ENCODE measurements at regions not wholly inside any gene's neighbourhood (a gene's known extent, or its start where the extent isn't known, plus 50 kb on each side); places are given as distances from the start of the nearest gene placed in this dataset.

GRCh38 chr6:98016565-98016964 is 733.5 kb upstream of the MMS22L start:
- CTCF ChIA-PET: no interaction called here

DNA sequence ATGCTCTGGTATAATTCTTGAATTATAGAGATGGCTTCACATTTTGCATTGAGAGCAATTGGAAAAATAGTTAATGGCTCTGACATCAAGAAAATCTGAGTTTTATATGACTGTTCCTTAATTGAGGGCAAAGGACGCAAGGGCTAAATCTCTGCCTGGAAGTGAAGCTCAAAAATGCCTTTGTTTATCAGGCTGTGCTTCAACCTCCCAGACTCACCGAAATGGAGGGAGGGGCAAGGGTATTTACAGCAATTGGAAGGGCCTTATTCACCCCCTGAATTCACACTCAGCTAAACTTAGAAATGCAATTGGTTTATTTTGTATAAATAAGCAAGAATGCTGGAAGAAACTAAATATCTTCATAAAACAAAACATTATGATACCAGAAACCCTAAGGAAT is 737.2 kb upstream of the MMS22L start:
- no peaks in the 10 kb centered on the region for H3K4me1 ChIP-seq (ENCODE audit: control insufficient read depth in 2 of 2, insufficient read depth in 2 of 2, low read length in 2 of 2)
- no peaks in the 10 kb centered on the region for H4K20me1 ChIP-seq (ENCODE audit: control insufficient read depth, insufficient read depth, low read length, poor library complexity, severe bottlenecking)
- no peak overlapping the region for H3K27ac Mint-ChIP-seq
- no peak overlapping the region for H3K9ac ChIP-seq (ENCODE audit: low read length)
- no CpG with 5 or more reads among the region's 2 CpGs for WGBS (ENCODE audit: insufficient coverage)
- no peak overlapping the region for H3K4me2 ChIP-seq (replicated peaks; ENCODE audit: low read depth, low read length, poor library complexity, severe bottlenecking)
- DNase-seq (no peak), ATAC-seq (ENCODE audit: low read depth) (no peak)
- no peak overlapping the region for H3K4me3 ChIP-seq (ENCODE audit: control extremely low read depth in 1 of 5, extremely low read depth in 1 of 5, insufficient read depth in 1 of 5, low read depth in 2 of 5, low read length in 4 of 5)
- H3K9me3 Mint-ChIP-seq (ENCODE audit: insufficient read depth): no peaks in the 10 kb centered on the region
- intact Hi-C loops (cut with micrococcal nuclease): no loop called here
- H3K36me3 ChIP-seq (replicated peaks in 1 of 2; ENCODE audit: control extremely low read depth in 1 of 2, control insufficient read depth in 1 of 2, extremely low read depth in 1 of 2, insufficient read depth in 2 of 2, low read length in 1 of 2): no peaks in the 10 kb centered on the region
- H3K27ac ChIP-seq (ENCODE audit: low read length in 2 of 2): no peak overlapping the region
- TF ChIP-seq EZH2 (IDR thresholded peaks at IDR 0.05; ENCODE audit: borderline replicate concordance, insufficient read depth, low read depth, low read length, poor library complexity, severe bottlenecking): no peak
- TF ChIP-seq CTCF (IDR thresholded peaks at IDR 0.05): no peak
- H3K27me3 ChIP-seq (replicated peaks in 1 of 4; ENCODE audit: control extremely low read depth in 1 of 4, control insufficient read depth in 3 of 4, insufficient read depth in 4 of 4, low read length in 3 of 4): no peaks in the 10 kb centered on the region
- CTCF ChIA-PET: no interaction called here
- no peak overlapping the region for H3K4me3 Mint-ChIP-seq
- no peak overlapping the region for H2AFZ ChIP-seq (ENCODE audit: insufficient read depth, low read depth, low read length, poor library complexity, severe bottlenecking)
- no peaks in the 10 kb centered on the region for H3K9me3 ChIP-seq (ENCODE audit: control extremely low read depth in 1 of 3, control insufficient read depth in 2 of 3, insufficient read depth in 1 of 3, low read length in 2 of 3)
- POLR2A ChIA-PET: no interaction called here
- H3K79me2 ChIP-seq (ENCODE audit: control insufficient read depth, insufficient read depth, low read length): no peaks in the 10 kb centered on the region
- H3K4me1 Mint-ChIP-seq: no peaks in the 10 kb centered on the region
- H3K27me3 Mint-ChIP-seq: no peaks in the 10 kb centered on the region

More at GRCh38 chr6:98016565-98016964, 733.5 kb upstream of the MMS22L start:
- Histone ChIP-seq H3K9me3 (ENCODE audit: control extremely low read depth in 1 of 3, control insufficient read depth in 2 of 3, insufficient read depth in 1 of 3, low read length in 2 of 3) (no peaks in the 10 kb centered on the region), H3K9ac (ENCODE audit: low read length) (no peak overlapping the region), H3K36me3 (replicated peaks in 1 of 2; ENCODE audit: control extremely low read depth in 1 of 2, control insufficient read depth in 1 of 2, extremely low read depth in 1 of 2, insufficient read depth in 2 of 2, low read length in 1 of 2) (no peaks in the 10 kb centered on the region), H3K4me3 (ENCODE audit: control extremely low read depth in 1 of 5, extremely low read depth in 1 of 5, insufficient read depth in 1 of 5, low read depth in 2 of 5, low read length in 4 of 5) (no peak overlapping the region), H4K20me1 (ENCODE audit: control insufficient read depth, insufficient read depth, low read length, poor library complexity, severe bottlenecking) (no peaks in the 10 kb centered on the region), H3K4me1 (ENCODE audit: control insufficient read depth in 2 of 2, insufficient read depth in 2 of 2, low read length in 2 of 2) (no peaks in the 10 kb centered on the region), H3K27me3 (replicated peaks in 1 of 4; ENCODE audit: control extremely low read depth in 1 of 4, control insufficient read depth in 3 of 4, insufficient read depth in 4 of 4, low read length in 3 of 4) (no peaks in the 10 kb centered on the region), H3K79me2 (ENCODE audit: control insufficient read depth, insufficient read depth, low read length) (no peaks in the 10 kb centered on the region), H2AFZ (ENCODE audit: insufficient read depth, low read depth, low read length, poor library complexity, severe bottlenecking) (no peak overlapping the region), H3K27ac (ENCODE audit: low read length in 2 of 2) (no peak overlapping the region), H3K4me2 (replicated peaks; ENCODE audit: low read depth, low read length, poor library complexity, severe bottlenecking) (no peak overlapping the region)
- TF ChIP-seq EZH2 (IDR thresholded peaks at IDR 0.05; ENCODE audit: borderline replicate concordance, insufficient read depth, low read depth, low read length, poor library complexity, severe bottlenecking) (no peak), CTCF (IDR thresholded peaks at IDR 0.05) (no peak)
- ATAC-seq (ENCODE audit: low read depth): no peak
- intact Hi-C loops (cut with micrococcal nuclease): no loop called here
- H3K27ac Mint-ChIP-seq: no peak overlapping the region
- 96% methylated on average over 4 of the region's 4 CpGs for WGBS (ENCODE audit: insufficient coverage)
- no peaks in the 10 kb centered on the region for H3K27me3 Mint-ChIP-seq
- POLR2A ChIA-PET: no interaction called here
- H3K4me3 Mint-ChIP-seq: no peak overlapping the region
- DNase-seq: no peak
- no peaks in the 10 kb centered on the region for H3K4me1 Mint-ChIP-seq
- H3K9me3 Mint-ChIP-seq (ENCODE audit: insufficient read depth): no peaks in the 10 kb centered on the region

Measured in B cell (primary cell).